ENCODE measurements at regions not wholly inside any gene's neighbourhood (a gene's known extent, or its start where the extent isn't known, plus 50 kb on each side); places are given as distances from the start of the nearest gene placed in this dataset.

- TF ChIP-seq EZH2 (IDR thresholded peaks at IDR 0.05; ENCODE audit: borderline replicate concordance, low read depth, low read length, poor library complexity, severe bottlenecking) (no peak), CTCF (conservative IDR thresholded peaks at IDR 0.05; ENCODE audit: low read depth, low read length) (no peak)
- Histone ChIP-seq H3K36me3 (ENCODE audit: insufficient read depth, low read length, poor library complexity, severe bottlenecking) (no peaks in the 10 kb centered on the region), H3K27me3 (replicated peaks; ENCODE audit: insufficient read depth, low read depth, low read length, poor library complexity) (no peaks in the 10 kb centered on the region), H3K4me3 (ENCODE audit: low read depth, low read length, poor library complexity, severe bottlenecking) (no peak overlapping the region), H3K9me3 (ENCODE audit: low read depth, low read length, poor library complexity, severe bottlenecking) (no peaks in the 10 kb centered on the region), H3K27ac (ENCODE audit: low read depth, low read length, poor library complexity, severe bottlenecking) (no peak overlapping the region), H3K4me1 (ENCODE audit: insufficient read depth, low read length, poor library complexity, severe bottlenecking) (no peaks in the 10 kb centered on the region)
- BruUV-seq (replicated peaks), result no TSS peak
- ChIA-PET CTCF (no interaction called here), POLR2A (ENCODE audit: low non-redundant PET) (no interaction called here)
- no peak for DNase-seq (ENCODE audit: low spot score)
- intact Hi-C loops (cut with micrococcal nuclease; ENCODE audit: unreplicated experiment), result no loop called here
These were observed 693.5 kb downstream of the CBLN2 start for GRCh38 chr18:71850602-71851001.

- no peaks in the 10 kb centered on the region for H3K9me3 ChIP-seq (ENCODE audit: low read depth, low read length, poor library complexity, severe bottlenecking)
- H3K27me3 ChIP-seq (replicated peaks; ENCODE audit: insufficient read depth, low read depth, low read length, poor library complexity), result no peaks in the 10 kb centered on the region
- no peak overlapping the region for H3K4me3 ChIP-seq (ENCODE audit: low read depth, low read length, poor library complexity, severe bottlenecking)
- no peak overlapping the region for H3K27ac ChIP-seq (ENCODE audit: low read depth, low read length, poor library complexity, severe bottlenecking)
- no peaks in the 10 kb centered on the region for H3K4me1 ChIP-seq (ENCODE audit: insufficient read depth, low read length, poor library complexity, severe bottlenecking)
- 0 out of 2 replicates have a peak, but pooled peaks have one; percentile 15 for TF ChIP-seq CTCF (conservative IDR thresholded peaks at IDR 0.05; ENCODE audit: low read depth, low read length)
- no peak for TF ChIP-seq EZH2 (IDR thresholded peaks at IDR 0.05; ENCODE audit: borderline replicate concordance, low read depth, low read length, poor library complexity, severe bottlenecking)
- CTCF ChIA-PET, result no interaction called here
- POLR2A ChIA-PET (ENCODE audit: low non-redundant PET), result no interaction called here
- DNase-seq (ENCODE audit: low spot score), result peak; percentile 2
- BruUV-seq (replicated peaks), result no TSS peak
- intact Hi-C loops (cut with micrococcal nuclease; ENCODE audit: unreplicated experiment), result no loop called here
- H3K36me3 ChIP-seq (ENCODE audit: insufficient read depth, low read length, poor library complexity, severe bottlenecking), result no peaks in the 10 kb centered on the region
These were observed 694.7 kb downstream of the CBLN2 start for GRCh38 chr18:71849407-71849806.

GRCh38 chr18:71846716-71847115 is 697.4 kb downstream of the CBLN2 start:
- TF ChIP-seq CTCF (conservative IDR thresholded peaks at IDR 0.05; ENCODE audit: low read depth, low read length) (no peak), EZH2 (IDR thresholded peaks at IDR 0.05; ENCODE audit: borderline replicate concordance, low read depth, low read length, poor library complexity, severe bottlenecking) (no peak)
- H3K9me3 ChIP-seq (ENCODE audit: low read depth, low read length, poor library complexity, severe bottlenecking), result no peaks in the 10 kb centered on the region
- ChIA-PET POLR2A (ENCODE audit: low non-redundant PET) (no interaction called here), CTCF (no interaction called here)
- no TSS peak for BruUV-seq (replicated peaks)
- H3K4me1 ChIP-seq (ENCODE audit: insufficient read depth, low read length, poor library complexity, severe bottlenecking), result no peaks in the 10 kb centered on the region
- H3K27ac ChIP-seq (ENCODE audit: low read depth, low read length, poor library complexity, severe bottlenecking), result no peak overlapping the region
- DNase-seq (ENCODE audit: low spot score), result no peak
- no peaks in the 10 kb centered on the region for H3K27me3 ChIP-seq (replicated peaks; ENCODE audit: insufficient read depth, low read depth, low read length, poor library complexity)
- intact Hi-C loops (cut with micrococcal nuclease; ENCODE audit: unreplicated experiment), result no loop called here
- no peak overlapping the region for H3K4me3 ChIP-seq (ENCODE audit: low read depth, low read length, poor library complexity, severe bottlenecking)
- H3K36me3 ChIP-seq (ENCODE audit: insufficient read depth, low read length, poor library complexity, severe bottlenecking), result no peaks in the 10 kb centered on the region

Measured in A673 (cell line).